ENCODE measurements at regions not wholly inside any gene's neighbourhood (a gene's known extent, or its start where the extent isn't known, plus 50 kb on each side); places are given as distances from the start of the nearest gene placed in this dataset.

- intact Hi-C loops (cut with DNase I) = no loop called here
- no peak for DNase-seq (ENCODE audit: extremely low spot score)
- H3K4me1 ChIP-seq = peaks cover 0 to 7% (median 0%) of the 10 kb centered on the region in 4 donors
- WGBS = 88% methylated on average over 1 of the region's 1 CpG
- no peak overlapping the region for H3K4me3 ChIP-seq
- H3K27me3 ChIP-seq = no peaks in the 10 kb centered on the region
- no peaks in the 10 kb centered on the region for H3K36me3 ChIP-seq
- no peaks in the 10 kb centered on the region for H3K9me3 ChIP-seq
- no peak overlapping the region for H3K27ac ChIP-seq (replicated peaks in 1 of 4)
- TF ChIP-seq POLR2AphosphoS5 (IDR thresholded peaks at IDR 0.05) (no peak), CTCF (IDR thresholded peaks at IDR 0.05) (no peak), POLR2A (IDR thresholded peaks at IDR 0.05; ENCODE audit: low read depth) (no peak)
Observed at GRCh38 chr3:178258121-178258520, 278.1 kb upstream of the KCNMB2 start.

GRCh38 chr3:178259703-178260102 is 276.5 kb upstream of the KCNMB2 start:
- intact Hi-C loops (cut with DNase I) = no loop called here
- Histone ChIP-seq H3K36me3 (no peaks in the 10 kb centered on the region), H3K4me3 (no peak overlapping the region), H3K27ac (replicated peaks in 1 of 4) (no peak overlapping the region), H3K27me3 (no peaks in the 10 kb centered on the region), H3K4me1 (peaks cover 0 to 7% (median 0%) of the 10 kb centered on the region in 4 donors), H3K9me3 (no peaks in the 10 kb centered on the region)
- no peak for TF ChIP-seq CTCF (IDR thresholded peaks at IDR 0.05)
- TF ChIP-seq POLR2A (IDR thresholded peaks at IDR 0.05; ENCODE audit: low read depth) = no peak
- no peak for TF ChIP-seq EP300 (IDR thresholded peaks at IDR 0.05)
- no peak for TF ChIP-seq POLR2AphosphoS5 (IDR thresholded peaks at IDR 0.05)
- DNase-seq (ENCODE audit: extremely low spot score) = no peak

- Histone ChIP-seq H3K4me3 (peak overlapping the region in 1 of 4 donors; percentile 1), H3K27ac (replicated peaks in 1 of 4) (no peak overlapping the region), H3K27me3 (no peaks in the 10 kb centered on the region), H3K36me3 (no peaks in the 10 kb centered on the region), H3K9me3 (no peaks in the 10 kb centered on the region), H3K4me1 (peaks cover 0 to 7% (median 0%) of the 10 kb centered on the region in 4 donors)
- WGBS = 38% methylated on average over 4 of the region's 4 CpGs
- intact Hi-C loops (cut with DNase I) = no loop called here
- no peak for DNase-seq (ENCODE audit: extremely low spot score)
- TF ChIP-seq EP300 (IDR thresholded peaks at IDR 0.05) (no peak), POLR2A (IDR thresholded peaks at IDR 0.05; ENCODE audit: low read depth) (no peak), POLR2AphosphoS5 (IDR thresholded peaks at IDR 0.05) (no peak), CTCF (IDR thresholded peaks at IDR 0.05) (no peak)
Observed at GRCh38 chr3:178260887-178261565, 275.2 kb upstream of the KCNMB2 start.

- Histone ChIP-seq H3K27ac (replicated peaks in 1 of 4) (no peak overlapping the region), H3K4me1 (peaks cover 0 to 7% (median 0%) of the 10 kb centered on the region in 4 donors), H3K36me3 (no peaks in the 10 kb centered on the region), H3K27me3 (no peaks in the 10 kb centered on the region), H3K9me3 (no peaks in the 10 kb centered on the region), H3K4me3 (no peak overlapping the region)
- no peak for TF ChIP-seq CTCF (IDR thresholded peaks at IDR 0.05)
- TF ChIP-seq EP300 (IDR thresholded peaks at IDR 0.05) = no peak
- no peak for TF ChIP-seq POLR2AphosphoS5 (IDR thresholded peaks at IDR 0.05)
- TF ChIP-seq POLR2A (IDR thresholded peaks at IDR 0.05; ENCODE audit: low read depth) = no peak
- 80% methylated on average over 2 of the region's 2 CpGs for WGBS
- intact Hi-C loops (cut with DNase I) = no loop called here
- DNase-seq (ENCODE audit: extremely low spot score) = no peak
Observed at GRCh38 chr3:178263236-178263916, 272.9 kb upstream of the KCNMB2 start.
